Endothelial cell (in vitro differentiated cells): ENCODE measurements at regions not wholly inside any gene's neighbourhood (a gene's known extent, or its start where the extent isn't known, plus 50 kb on each side); places are given as distances from the start of the nearest gene placed in this dataset.

Experiments
- DNase-seq: peaks from one replicate; pipeline ENCODE4 v3.0.0; 2021; ENCODE audit warnings: low spot score
- H3K27ac Mint-ChIP-seq: one replicate; pipeline ENCODE4 v1.8.0; 2021; ENCODE audit warnings: mixed read lengths, inconsistent platforms; ENCODE audit not compliant: unreplicated experiment
- H3K27me3 Mint-ChIP-seq: one replicate; pipeline ENCODE4 v1.8.0; 2021; ENCODE audit warnings: mild to moderate bottlenecking, moderate library complexity, mixed read lengths, inconsistent platforms; ENCODE audit not compliant: unreplicated experiment
- H3K36me3 Mint-ChIP-seq: one replicate; pipeline ENCODE4 v1.8.0; 2021; ENCODE audit warnings: mild to moderate bottlenecking, low read depth, mixed read lengths, inconsistent platforms; ENCODE audit not compliant: unreplicated experiment
- H3K4me1 Mint-ChIP-seq: one replicate; pipeline ENCODE4 v1.8.0; 2021; ENCODE audit warnings: mild to moderate bottlenecking, mixed read lengths, inconsistent platforms; ENCODE audit not compliant: unreplicated experiment
- H3K4me3 Mint-ChIP-seq: one replicate; pipeline ENCODE4 v1.8.0; 2021; ENCODE audit warnings: mild to moderate bottlenecking, mixed read lengths, inconsistent platforms; ENCODE audit not compliant: unreplicated experiment
- H3K9me3 Mint-ChIP-seq: one replicate; pipeline ENCODE4 v1.8.0; 2021; ENCODE audit warnings: mixed read lengths, inconsistent platforms; ENCODE audit not compliant: unreplicated experiment
- TF ChIP-seq, protein P1 (sequence below): fragments of 200-600 bp; sonication (generic); IDR thresholded peaks from one replicate; pipeline ENCODE4 v1.5.0; 2021; ENCODE audit warnings: antibody characterized with exemption; ENCODE audit not compliant: unreplicated experiment

GRCh38 chr2:7604456-7604855 lies 687.2 kb downstream of the RNF144A start:
- no peaks in the 10 kb centered on the region for H3K36me3 Mint-ChIP-seq
- DNase-seq = no peak
- TF ChIP-seq, protein P1, sequence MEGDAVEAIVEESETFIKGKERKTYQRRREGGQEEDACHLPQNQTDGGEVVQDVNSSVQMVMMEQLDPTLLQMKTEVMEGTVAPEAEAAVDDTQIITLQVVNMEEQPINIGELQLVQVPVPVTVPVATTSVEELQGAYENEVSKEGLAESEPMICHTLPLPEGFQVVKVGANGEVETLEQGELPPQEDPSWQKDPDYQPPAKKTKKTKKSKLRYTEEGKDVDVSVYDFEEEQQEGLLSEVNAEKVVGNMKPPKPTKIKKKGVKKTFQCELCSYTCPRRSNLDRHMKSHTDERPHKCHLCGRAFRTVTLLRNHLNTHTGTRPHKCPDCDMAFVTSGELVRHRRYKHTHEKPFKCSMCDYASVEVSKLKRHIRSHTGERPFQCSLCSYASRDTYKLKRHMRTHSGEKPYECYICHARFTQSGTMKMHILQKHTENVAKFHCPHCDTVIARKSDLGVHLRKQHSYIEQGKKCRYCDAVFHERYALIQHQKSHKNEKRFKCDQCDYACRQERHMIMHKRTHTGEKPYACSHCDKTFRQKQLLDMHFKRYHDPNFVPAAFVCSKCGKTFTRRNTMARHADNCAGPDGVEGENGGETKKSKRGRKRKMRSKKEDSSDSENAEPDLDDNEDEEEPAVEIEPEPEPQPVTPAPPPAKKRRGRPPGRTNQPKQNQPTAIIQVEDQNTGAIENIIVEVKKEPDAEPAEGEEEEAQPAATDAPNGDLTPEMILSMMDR = no peak

GRCh38 chr2:7607441-7608173 lies 690.4 kb downstream of the RNF144A start:
- Mint-ChIP-seq H3K4me3 (no peak overlapping the region), H3K27me3 (no peaks in the 10 kb centered on the region), H3K4me1 (no peaks in the 10 kb centered on the region), H3K9me3 (no peaks in the 10 kb centered on the region), H3K27ac (no peak overlapping the region), H3K36me3 (no peaks in the 10 kb centered on the region)
- no peak for DNase-seq
- TF ChIP-seq, protein P1 = no peak

More at GRCh38 chr2:7604456-7604855, 687.2 kb downstream of the RNF144A start:
- Mint-ChIP-seq H3K27me3 (no peaks in the 10 kb centered on the region), H3K4me1 (no peaks in the 10 kb centered on the region), H3K9me3 (no peaks in the 10 kb centered on the region), H3K27ac (no peak overlapping the region), H3K4me3 (no peak overlapping the region)

GRCh38 chr2:7609556-7609955 lies 692.3 kb downstream of the RNF144A start:
- Mint-ChIP-seq H3K27ac (no peak overlapping the region), H3K9me3 (no peaks in the 10 kb centered on the region), H3K36me3 (no peaks in the 10 kb centered on the region), H3K4me1 (no peaks in the 10 kb centered on the region), H3K27me3 (no peaks in the 10 kb centered on the region), H3K4me3 (no peak overlapping the region)
- no peak for DNase-seq
- TF ChIP-seq, protein P1 = no peak

GRCh38 chr2:7609974-7610373 lies 692.8 kb downstream of the RNF144A start:
- Mint-ChIP-seq H3K9me3 (no peaks in the 10 kb centered on the region), H3K4me3 (no peak overlapping the region), H3K27ac (no peak overlapping the region)

DNA sequence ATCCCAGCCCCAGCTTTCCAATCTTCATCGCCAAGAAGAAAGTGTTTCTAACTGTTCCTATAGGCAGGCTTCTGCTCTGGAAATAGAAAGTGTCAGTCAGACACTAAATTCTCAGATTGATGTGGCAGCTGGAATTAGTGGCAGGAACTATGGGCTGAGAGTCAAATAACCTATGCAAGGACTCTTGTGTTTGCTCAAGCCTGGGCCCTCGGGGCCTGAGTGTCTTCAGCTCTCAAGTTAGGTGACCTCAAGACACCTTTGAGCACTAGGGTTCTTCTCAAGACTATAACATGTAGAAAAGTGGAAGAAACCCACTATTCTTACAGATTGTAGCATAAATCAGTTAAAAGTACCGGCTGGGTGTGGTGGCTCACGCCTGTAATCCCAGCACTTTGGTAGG lies 694.5 kb downstream of the RNF144A start:
- H3K27me3 Mint-ChIP-seq = no peaks in the 10 kb centered on the region
- H3K4me1 Mint-ChIP-seq = no peaks in the 10 kb centered on the region
- DNase-seq = no peak
- no peak overlapping the region for H3K27ac Mint-ChIP-seq
- no peaks in the 10 kb centered on the region for H3K36me3 Mint-ChIP-seq
- no peaks in the 10 kb centered on the region for H3K9me3 Mint-ChIP-seq
- no peak overlapping the region for H3K4me3 Mint-ChIP-seq
- TF ChIP-seq, protein P1 = no peak

More at GRCh38 chr2:7609974-7610373, 692.8 kb downstream of the RNF144A start:
- no peaks in the 10 kb centered on the region for H3K36me3 Mint-ChIP-seq
- no peaks in the 10 kb centered on the region for H3K4me1 Mint-ChIP-seq
- TF ChIP-seq, protein P1 = no peak
- DNase-seq = no peak
- no peaks in the 10 kb centered on the region for H3K27me3 Mint-ChIP-seq
